NOMO-1 treated with dmso at 0.1 percent for 144 hours (cell line): ENCODE measurements at regions not wholly inside any gene's neighbourhood (a gene's known extent, or its start where the extent isn't known, plus 50 kb on each side); places are given as distances from the start of the nearest gene placed in this dataset.
"Not testable (repeated sequence)": the region's sequence is repeated elsewhere in the genome, so short reads cannot be mapped to it uniquely, and the experiment has no call there.

Experiments
- DNase-seq: peaks from one replicate; lab custom pipeline; 2025; ENCODE audit not compliant: unreplicated experiment; lab: John Stamatoyannopoulos, UW

DNA sequence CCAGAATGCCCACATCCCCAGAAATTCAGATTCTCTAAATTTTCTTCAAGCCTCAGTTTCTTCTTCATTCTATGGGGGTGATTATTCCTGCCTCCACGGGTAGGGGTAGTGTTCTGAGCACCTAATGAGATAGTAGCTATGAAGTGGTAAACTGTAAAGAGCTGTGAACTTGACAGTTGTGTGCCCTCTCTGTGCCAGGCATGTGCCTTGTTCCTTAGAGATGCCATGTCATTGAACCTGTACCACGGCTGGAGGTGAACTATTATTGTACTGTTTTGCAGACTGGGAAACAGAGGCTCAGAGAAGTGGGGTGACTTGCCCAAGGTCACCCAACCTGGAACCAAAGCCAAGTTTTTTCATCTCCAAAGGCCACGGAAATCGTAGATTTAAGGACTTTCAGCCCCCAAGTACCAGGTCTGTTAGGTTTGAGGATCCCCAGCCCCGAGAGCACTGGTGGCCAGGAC lies 67.7 kb upstream of the SIRPA start:
- no peak for DNase-seq

DNA sequence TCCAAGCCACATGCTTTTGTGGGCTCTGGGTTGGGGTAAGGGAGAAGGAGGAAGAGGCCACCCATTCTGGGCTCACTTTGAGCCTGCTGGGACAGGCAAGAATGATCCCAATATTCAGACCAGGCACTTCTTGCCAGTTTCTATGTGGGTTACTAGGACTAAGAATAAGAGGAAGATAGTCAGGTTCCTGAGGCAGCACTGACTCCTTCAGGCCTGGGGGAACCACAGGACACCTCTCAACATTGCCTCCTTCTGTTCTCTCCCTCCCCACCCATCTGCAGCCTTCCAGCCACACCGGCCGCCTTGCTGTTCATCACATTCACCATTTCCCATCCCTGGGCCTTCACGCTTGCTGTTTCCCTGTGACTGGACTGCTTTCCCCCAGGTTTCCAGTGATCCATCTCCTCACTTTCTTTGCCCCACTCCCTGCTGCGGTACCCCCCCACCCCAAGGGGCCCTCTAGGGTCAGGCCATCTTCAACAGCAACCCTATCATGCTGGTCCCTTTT lies 69.2 kb upstream of the SIRPA start:
- no peak for DNase-seq

DNA sequence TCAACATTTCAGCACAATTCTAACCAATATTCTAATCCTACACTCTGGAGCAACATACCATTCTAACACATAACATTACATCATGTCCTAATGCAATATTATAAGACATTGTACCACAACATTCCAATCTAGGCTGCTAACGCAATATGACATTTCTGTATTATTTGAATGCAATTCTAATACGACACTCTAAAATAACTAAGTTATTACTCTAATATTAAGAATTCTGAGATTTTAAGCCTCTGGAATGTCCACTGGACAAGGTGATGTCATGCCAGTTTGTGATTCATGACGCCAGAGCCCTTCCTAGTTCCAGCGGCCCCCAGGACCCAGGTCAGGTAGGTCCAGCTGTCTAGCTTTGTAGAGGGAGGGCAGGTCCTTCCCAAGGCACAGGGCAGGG lies 69.7 kb upstream of the SIRPA start:
- DNase-seq: no peak

DNA sequence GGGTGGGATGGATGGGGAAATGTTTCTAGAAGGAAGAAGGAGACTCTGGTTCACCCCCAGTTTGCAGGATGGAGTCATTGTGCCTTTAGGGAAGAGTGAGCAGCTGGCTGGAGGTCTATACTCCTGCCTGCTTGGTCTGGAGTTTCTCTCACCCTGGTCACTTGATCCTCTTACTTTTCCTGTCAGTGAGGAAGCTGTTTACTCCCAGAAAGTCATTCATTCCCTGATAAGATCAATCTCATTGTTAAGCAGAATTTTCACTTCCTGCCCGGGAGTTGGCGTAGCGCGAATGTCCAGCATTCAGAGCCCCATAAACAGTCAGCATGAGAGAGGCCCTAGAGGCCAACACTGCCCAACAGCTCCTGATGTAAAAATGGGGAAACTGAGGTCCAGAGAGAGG lies 70.4 kb upstream of the SIRPA start:
- no peak for DNase-seq

DNA sequence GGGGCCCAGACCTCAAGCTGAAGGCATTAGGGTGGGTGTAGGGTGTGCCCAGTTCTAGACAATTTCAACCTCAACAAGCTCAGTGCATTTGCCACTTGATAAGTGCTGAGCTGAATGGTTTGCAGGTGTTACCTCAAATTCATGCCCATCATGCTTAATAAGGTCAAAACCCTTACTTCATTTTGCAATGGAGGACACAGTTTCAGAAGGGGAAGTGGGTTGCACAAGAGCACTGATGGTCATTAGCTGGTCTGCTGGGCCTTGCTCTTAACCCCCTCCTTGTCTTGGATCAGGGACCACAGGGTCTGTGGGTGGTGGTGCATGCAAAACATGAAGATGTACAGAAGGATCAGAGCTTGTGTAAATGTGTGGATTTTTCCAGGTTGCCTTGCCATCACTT lies 71.0 kb upstream of the SIRPA start:
- no peak for DNase-seq

DNA sequence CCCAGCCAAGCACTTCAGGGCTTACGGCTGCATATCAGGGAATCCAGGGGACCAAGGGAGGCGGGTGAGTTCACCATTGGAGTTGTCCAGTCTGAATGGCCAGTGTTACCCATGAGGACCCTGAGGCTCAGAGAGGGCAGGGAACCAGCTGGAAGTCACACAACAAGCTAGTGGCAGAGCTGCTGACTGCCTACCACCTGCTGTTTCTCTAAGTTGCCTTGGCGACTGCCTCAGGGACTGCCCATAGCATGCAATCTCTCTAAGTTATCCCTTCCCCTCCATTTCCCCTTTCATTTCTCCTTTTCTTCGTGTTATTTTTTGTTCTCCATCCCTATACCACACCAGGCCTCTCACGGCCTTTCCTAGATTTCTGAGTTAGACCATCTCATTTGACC lies 71.8 kb upstream of the SIRPA start:
- DNase-seq: peak; percentile 48

DNA sequence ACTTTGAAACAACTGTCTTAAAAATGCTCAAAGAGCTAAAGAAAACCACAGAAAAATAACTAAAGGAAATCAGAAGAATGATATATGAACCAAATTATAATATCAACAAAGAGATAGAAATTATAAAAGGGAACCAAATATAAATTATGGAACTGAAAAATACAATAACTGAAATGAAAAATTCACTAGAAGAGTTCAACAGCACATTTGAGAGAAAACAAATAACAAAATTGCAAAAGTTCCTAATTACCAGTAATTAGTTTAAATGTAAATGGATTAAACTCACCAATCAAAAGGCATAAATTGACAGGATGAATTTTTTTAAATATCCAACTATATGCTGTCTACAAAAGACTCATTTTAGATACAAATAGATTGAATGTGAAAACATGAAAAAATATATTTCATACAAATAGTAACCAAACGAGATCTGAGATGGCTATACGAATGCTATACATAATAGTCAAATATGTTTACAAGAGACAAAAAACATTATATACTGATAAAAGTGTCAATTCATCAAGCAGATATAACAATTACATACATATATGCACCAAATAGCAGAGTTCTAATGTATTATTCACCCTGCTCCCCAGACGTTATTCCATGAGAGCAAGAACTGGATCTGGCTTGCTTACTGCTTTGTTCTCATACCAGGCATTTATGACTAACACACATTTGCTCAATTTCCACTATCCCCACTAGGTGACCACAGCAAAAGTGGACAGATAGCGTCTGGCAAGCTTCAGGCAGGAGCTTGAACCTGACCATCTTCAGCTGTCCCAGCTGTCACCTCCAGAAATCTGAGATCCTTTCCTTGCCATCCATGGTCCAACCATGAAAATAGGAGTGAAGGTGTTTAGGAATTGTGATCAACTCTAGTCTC lies 72.4 kb upstream of the SIRPA start:
- no peak for DNase-seq

DNA sequence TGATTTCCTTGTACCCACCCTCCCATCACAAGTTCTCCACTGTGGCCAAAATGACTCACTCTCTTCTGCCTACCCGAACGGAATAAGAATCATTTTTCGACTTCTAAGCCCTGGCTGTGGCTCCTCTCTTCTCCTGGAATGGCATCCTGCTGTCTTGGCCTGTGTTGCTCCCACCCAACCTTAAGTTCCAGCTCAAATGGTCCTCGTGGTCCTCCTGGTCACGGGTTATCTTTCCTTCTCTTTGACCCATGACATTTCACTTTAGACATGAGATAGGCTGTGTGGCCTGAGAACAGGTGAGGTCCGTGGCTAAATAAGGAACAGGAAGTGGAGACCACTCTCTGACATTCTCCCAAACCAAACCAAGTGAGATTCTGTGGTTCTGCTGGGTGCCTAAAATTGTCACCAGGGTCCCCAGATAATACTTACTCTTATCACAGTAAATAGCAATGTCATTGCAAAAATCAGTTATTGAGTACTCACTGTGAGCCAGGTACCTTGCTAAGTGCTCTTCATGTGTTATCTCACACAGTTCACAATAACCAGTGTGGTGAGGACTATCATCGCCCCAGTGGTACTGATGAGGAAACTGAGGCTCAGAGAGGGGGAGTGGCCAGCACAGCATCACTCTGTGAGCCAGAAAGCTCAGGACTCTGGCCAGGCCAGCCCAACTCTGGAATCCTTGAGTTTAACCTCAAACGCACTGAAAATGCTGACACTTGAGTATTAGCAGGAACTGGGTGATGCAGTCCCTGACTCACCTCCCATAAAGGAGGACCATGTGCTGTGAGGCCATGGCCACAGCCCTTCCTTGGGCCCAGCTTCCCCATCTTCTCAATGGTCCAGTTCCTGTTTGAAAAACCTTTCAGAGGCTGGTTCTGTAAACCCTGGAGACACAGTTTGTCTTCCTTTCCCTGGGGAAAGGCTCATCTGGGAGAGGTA lies 74.8 kb upstream of the SIRPA start:
- no peak for DNase-seq

DNA sequence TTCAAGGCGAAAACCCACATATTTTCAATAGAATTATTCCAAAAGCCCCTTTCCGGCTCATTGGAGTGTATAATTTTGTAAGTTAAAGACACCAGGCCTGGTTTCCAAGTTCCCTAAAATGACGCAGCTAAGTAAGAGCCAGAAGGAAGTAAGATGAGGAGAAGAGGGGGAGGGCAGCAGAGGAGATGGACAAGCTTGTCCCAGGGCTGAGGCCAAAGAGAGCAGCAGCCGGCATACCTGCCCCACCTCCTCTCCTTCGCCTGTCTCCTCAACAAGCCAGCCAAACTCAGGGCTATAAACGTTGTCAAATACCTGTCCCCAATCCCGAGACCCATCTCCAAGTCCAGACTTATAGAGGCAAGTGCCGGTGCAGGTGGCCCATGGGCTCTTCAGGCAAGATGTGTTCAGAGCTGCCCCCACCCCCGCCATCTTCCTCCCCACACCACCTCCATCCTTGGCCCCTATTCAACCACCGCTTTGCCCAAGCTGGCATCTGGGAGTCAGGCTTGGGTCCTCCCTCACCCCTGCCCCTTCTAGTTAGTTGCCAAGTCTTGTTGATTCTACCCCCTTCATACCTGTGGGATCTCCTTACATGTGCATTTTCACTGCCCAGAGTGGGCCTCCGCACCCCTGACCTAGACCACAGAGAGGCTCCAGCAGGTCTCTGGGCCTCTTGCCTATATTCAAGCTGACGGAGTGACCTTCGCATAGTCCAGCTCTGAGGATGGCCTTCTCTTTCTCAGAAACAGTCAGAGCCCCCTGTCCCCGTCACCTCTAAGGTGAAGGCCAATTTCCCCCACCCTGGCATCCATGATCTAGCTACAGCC lies 75.7 kb upstream of the SIRPA start:
- peak; percentile 42 for DNase-seq

DNA sequence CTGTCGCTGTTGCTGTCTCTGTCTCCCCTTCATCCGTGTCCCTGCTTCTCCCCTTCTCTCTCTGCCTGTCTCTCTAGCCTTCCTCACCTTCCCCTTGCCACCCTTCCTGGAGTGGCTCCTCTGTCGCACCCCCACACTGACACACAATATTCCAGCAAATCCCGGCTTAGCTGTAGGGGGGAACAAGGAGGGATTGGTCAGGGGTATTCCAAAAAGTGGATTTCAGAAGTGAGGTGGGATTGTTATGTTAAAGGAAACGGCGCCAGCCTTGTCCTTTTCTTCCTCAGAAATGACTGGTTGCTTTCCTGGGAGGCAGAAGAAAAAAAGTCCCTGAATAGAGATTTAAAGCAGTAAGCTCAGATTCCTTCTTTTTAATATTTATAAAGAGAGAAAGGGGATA lies 76.3 kb upstream of the SIRPA start:
- DNase-seq: no peak

DNA sequence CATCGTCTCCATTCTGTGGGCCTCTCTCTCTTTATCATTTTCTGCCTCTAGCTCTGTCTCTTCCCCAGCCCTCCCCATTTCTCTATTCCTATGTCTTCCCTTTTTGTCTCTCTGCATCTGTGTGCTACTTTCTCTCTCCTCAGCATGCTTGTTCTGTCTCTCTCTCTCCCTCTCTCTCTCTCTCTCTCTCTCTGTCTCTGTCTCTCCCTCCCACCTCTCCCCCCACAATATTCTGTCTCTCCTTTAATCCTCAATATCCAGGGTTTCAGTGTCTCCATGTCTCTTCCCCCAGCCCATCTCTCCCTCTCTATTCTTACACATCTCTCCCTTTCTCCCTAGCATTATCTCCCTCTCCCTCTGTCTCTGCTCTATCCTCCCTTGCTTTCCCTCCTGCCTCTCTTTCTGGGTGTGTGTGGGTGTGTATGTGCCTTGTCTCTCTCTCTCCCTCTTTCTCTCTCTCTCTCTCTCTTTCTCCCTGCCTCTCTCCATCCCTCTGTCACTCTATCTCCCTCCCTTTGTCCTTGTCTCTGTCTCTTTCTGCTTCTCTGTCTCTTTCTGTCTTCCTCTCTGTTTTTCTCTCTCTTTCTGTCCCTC lies 76.9 kb upstream of the SIRPA start:
- DNase-seq: no peak

DNA sequence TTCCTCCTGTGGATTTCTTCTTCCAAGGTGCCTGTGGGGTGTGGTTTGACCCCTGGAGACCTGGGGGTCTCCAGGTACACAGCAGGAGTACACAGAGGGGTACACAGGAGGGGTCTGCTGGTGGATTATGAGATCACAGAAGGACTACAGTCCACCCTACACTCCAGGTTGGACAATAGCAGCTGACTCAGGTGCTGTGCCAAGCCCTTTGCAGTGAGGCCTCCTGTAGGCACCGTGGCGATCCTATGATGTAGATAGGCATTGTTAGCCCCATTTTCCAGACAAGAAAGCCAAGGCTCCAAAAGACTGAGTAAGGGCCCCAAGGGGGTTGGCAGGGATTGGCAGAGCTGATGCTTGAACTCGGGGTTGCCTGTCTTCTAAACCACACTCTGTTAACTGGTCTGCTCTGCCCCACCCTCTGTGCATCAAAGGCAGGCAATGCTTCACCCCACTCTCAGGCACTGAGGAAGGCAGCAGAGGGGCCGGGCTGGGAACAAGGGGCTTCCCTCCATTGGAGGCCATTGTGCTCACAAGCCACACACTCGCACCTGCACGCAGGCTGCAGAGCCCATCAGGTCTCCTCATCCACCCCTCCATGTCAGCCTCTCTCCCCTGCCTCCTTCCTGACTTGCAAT lies 77.5 kb upstream of the SIRPA start:
- no peak for DNase-seq

DNA sequence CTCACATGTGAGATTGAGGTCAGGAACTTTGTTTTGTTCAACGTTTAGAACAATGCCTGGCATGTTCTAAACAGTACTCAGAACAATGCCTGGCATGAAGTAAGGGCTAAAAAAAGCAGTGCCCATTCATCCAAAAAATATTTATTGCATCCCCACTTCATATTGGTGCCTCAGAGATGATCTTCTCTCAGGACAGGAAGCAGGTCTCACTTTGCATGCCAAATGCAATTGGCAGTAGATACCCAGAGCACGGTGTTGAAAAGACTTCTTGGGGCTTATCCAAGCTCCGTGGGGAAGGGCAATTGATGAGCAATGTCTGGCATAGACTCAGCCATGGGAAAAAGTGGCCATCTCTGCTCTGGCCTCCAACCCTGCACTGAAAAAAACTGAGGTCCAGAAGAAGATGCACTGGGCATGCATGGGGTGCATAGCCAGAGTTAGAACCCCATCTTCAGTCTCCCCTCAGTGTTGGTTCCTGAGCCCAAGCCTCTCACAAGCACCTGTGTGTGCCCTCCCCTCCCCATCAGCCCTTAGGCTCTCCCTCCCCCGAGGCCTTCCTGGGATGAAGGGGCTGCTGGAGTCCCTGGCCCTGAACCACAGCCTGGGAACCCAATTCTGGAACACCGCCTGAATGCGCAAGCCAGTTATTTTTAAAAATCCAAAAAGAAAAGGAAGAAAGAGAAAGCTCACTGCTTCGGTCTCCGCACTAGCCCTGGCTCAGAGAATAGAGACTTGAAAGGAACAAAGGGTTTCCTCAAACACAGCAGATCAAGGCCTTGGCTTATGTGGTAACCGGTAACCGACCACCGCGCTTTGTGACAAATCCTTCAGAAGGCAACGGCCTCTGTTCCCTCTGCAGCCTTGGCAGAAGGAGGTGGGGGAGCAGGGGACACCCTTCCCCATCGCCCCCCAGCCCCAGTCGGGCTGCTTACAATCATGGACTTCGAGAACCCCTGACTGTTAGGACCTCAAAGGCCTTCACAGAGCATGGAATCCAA lies 78.5 kb upstream of the SIRPA start:
- DNase-seq: no peak

DNA sequence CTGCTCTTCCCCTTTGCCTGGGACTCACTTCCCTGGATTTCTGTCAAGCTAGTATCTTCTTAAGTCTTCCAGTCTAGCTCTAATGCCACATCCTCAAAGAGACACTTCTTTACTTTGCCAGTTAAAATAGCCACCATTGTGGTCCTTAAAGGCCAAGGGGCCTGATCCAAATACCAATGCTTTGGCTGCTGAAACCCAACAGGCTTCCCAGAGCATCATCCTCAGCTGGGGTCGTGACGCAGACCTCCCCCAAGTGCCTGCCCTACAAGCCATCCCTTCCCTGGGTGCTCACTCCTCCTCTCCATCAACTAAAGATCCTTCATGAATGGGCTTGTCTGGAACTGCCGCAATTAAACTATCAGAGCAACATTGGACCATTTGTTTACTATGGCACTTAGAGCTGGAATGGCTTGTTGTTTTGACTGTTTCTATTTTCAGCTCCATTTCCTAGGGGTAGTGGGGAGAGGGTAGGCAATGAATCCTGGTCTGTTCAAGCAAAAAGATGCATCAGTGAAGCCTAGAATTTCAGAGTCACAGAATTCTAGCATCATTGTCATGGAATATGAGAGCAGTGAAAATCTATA lies 79.6 kb upstream of the SIRPA start:
- no peak for DNase-seq

DNA sequence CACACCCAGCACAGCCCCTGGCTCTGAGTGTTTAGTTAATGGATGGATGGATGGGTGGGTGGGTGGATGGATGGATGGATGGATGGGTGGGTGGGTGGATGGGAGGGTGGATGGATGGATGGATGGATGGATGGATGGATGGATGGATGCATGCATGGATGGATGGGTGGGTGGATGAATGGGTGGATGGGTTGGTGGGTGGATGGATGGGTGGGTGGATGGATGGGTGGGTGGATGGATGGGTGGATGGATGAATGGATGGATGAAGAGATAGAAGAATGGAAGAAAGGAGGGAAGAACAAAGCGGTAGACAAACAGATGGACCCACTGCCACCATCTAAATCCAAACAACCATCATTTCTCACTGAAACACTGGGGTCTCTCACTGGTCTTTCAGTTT lies 80.3 kb upstream of the SIRPA start:
- DNase-seq: not testable (repeated sequence)

DNA sequence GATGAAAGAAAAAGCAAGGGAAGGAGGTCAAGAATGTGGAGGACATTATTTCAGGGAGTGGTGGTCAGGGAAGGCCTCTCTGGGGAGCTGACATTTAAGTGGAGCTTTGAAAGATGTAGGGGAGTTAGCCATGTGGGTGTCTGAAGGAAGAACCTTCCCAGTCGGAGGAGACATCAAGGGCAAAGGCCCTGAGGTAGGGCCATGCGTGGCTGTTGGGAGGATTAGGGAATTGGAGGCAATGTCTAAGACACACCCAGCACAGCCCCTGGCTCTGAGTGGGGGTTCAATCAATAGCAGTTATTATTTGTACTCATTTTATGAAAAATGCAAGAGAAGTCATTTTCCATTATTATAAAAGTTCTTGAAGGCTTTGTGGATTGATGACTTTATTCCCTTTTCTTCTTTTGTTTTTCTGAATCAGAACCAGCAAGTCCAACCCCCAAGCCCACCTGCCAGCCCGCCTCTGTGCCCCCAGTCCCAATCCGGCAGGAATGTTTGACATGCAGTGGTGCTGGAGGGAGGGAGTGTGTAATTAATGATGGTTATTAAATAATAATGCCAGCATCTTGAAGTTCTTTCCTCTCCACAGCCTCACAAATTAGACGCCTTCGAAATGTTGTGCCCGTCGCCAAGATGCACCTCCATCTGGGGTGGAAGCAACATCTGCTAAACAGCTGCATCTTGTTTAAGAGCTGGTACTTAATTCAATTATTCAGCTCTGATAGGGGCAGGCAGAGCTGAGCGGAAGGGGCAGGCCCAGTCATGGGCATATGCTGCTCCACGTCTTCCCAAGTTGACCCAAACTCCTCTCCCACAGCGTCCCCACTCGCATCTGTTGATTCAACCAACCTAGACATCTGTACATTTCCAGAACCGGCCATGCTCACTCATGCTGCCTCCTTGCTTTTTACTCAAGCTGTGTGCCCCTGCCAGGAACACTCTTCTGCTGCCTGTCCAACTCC lies 81.3 kb upstream of the SIRPA start:
- DNase-seq: no peak

DNA sequence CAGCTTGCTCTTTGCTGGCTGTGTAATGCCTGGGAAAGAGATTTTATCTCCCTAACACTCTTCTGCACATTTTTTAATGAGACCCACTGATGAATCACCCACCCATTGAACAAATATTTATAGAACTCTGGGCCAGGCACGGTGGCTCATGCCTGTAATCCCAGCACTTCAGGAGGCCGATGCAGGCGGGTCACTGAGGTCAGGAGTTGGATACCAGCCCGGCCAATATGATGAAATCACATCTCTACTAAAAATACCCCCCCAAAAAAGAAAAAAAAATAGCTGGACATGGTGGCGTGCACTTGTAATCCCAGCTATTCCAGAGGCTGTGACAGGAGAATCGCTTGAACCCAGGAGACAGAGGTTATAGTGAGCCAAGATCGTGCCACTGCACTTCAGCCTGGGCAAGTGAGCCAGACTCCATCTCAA lies 82.1 kb upstream of the SIRPA start:
- DNase-seq: no peak
